ENCODE measurements at regions not wholly inside any gene's neighbourhood (a gene's known extent, or its start where the extent isn't known, plus 50 kb on each side); places are given as distances from the start of the nearest gene placed in this dataset.

DNA sequence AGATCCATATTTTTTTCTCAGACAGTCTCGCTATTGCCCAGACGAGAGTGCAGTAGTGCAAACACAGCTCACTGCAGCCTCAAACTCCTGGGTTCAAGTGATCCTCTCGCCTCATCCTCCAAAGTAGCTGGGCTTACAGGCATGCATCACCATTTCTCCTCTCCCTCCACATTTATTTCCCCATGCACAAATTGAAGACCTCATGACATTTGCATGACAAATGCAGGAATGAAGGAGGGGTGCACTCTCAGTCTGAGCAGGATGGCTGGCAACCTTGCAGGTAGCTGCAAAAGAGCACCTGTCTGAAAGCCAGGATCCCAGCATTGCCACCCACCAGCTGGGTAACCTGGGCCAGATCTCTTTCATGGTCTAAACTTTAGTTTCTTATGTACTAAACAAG is 111.2 kb downstream of the SH3TC2 start:
- no peak for DNase-seq

GRCh38 chr5:148952097-148952867 is 110.6 kb downstream of the SH3TC2 start:
- no peak for DNase-seq

GRCh38 chr5:148953711-148954110 is 109.2 kb downstream of the SH3TC2 start:
- DNase-seq = no peak
